Stimulated activated CD4-positive, alpha-beta T cell treated with anti-CD3 and anti-CD28 coated beads, Interleukin-1b, Interleukin-23, amount 100 ng/mL, for 4 hours (primary cell): ENCODE measurements at regions not wholly inside any gene's neighbourhood (a gene's known extent, or its start where the extent isn't known, plus 50 kb on each side); places are given as distances from the start of the nearest gene placed in this dataset.

ENCODE experiments used
- DNase-seq, 2 donors: peaks; one replicate each; pipeline ENCODE4 v3.0.0-alpha.2; 2020; ENCODE audit warnings: low read depth in 2 of 2

GRCh38 chrX:20382082-20382481, 115.4 kb upstream of the RPS6KA3 start:
- DNase-seq = no peak

- no peak for DNase-seq
Observed at GRCh38 chrX:20378233-20378920, 111.7 kb upstream of the RPS6KA3 start.

GRCh38 chrX:20374900-20375438, 108.3 kb upstream of the RPS6KA3 start:
- no peak for DNase-seq

- DNase-seq = no peak
Observed at GRCh38 chrX:20374450-20374849, 107.7 kb upstream of the RPS6KA3 start.

- no peak for DNase-seq
Observed at GRCh38 chrX:20373063-20373462, 106.4 kb upstream of the RPS6KA3 start.

GRCh38 chrX:20372533-20372932, 105.8 kb upstream of the RPS6KA3 start:
- DNase-seq = no peak

GRCh38 chrX:20369468-20369867, 102.8 kb upstream of the RPS6KA3 start:
- DNase-seq = no peak

GRCh38 chrX:20364238-20364637, 97.5 kb upstream of the RPS6KA3 start:
- DNase-seq = no peak

- DNase-seq = no peak
Observed at GRCh38 chrX:20363275-20363674, 96.6 kb upstream of the RPS6KA3 start.

GRCh38 chrX:20362268-20363267, 95.9 kb upstream of the RPS6KA3 start:
- no peak for DNase-seq

- DNase-seq = no peak
Observed at GRCh38 chrX:20361890-20362262, 95.2 kb upstream of the RPS6KA3 start.

GRCh38 chrX:20361081-20361889, 94.6 kb upstream of the RPS6KA3 start:
- DNase-seq = no peak

GRCh38 chrX:20355187-20355586, 88.5 kb upstream of the RPS6KA3 start:
- no peak for DNase-seq

- no peak for DNase-seq
Observed at GRCh38 chrX:20354505-20354904, 87.8 kb upstream of the RPS6KA3 start.

GRCh38 chrX:20352935-20353336, 86.2 kb upstream of the RPS6KA3 start:
- no peak for DNase-seq

GRCh38 chrX:20352504-20352903, 85.8 kb upstream of the RPS6KA3 start:
- no peak for DNase-seq

GRCh38 chrX:20350596-20350995, 83.9 kb upstream of the RPS6KA3 start:
- DNase-seq = no peak

- DNase-seq = no peak
Observed at GRCh38 chrX:20348139-20348538, 81.4 kb upstream of the RPS6KA3 start.

GRCh38 chrX:20347481-20347880, 80.8 kb upstream of the RPS6KA3 start:
- DNase-seq = no peak

- no peak for DNase-seq
Observed at GRCh38 chrX:20333672-20334071, 67.0 kb upstream of the RPS6KA3 start.

- no peak for DNase-seq
Observed at GRCh38 chrX:20330545-20330944, 63.8 kb upstream of the RPS6KA3 start.

- DNase-seq = no peak
Observed at GRCh38 chrX:20329435-20329834, 62.7 kb upstream of the RPS6KA3 start.
